ENCODE measurements at regions not wholly inside any gene's neighbourhood (a gene's known extent, or its start where the extent isn't known, plus 50 kb on each side); places are given as distances from the start of the nearest gene placed in this dataset.

DNA sequence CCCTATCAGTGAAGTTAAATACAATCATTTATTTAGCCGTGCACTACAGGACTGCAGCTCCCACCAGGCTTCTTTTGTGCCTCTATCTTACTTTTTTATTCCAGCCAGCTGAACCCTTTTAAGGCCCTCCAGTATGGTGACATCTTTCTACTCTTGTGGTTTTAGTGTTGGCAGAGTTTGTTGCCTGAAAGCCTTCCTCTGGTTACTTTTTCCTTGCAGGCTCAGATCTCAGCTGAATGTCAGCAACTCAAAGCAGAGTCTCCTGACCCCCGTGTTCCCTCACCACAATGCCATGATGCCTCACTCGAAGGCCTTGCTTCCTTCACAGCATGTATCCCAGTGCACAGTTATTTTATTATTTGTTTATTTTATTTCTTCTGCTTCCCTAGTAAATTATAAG is 818.9 kb upstream of the LCORL start:
- 71 to 78% (median 73%) methylated on average over 3 of the region's 3 CpGs for WGBS, 5 donors
- intact Hi-C loops (cut with DNase I; ENCODE audit: low total_unique reads) = no loop called here
- Histone ChIP-seq H3K27ac (no peak overlapping the region), H3K9me3 (peaks cover 0 to 19% (median 14%) of the 10 kb centered on the region in 8 donors), H3K4me3 (no peak overlapping the region), H3K4me1 (no peaks in the 10 kb centered on the region), H3K36me3 (no peaks in the 10 kb centered on the region), H3K27me3 (replicated peaks in 1 of 7) (no peaks in the 10 kb centered on the region)
- no peak for DNase-seq
- TF ChIP-seq POLR2A (IDR thresholded peaks at IDR 0.05) = no peak
- no peak for TF ChIP-seq CTCF (IDR thresholded peaks at IDR 0.05 in 8 of 11, conservative IDR thresholded peaks at IDR 0.05 in 3 of 11)
- TF ChIP-seq POLR2AphosphoS5 (IDR thresholded peaks at IDR 0.05) = no peak

DNA sequence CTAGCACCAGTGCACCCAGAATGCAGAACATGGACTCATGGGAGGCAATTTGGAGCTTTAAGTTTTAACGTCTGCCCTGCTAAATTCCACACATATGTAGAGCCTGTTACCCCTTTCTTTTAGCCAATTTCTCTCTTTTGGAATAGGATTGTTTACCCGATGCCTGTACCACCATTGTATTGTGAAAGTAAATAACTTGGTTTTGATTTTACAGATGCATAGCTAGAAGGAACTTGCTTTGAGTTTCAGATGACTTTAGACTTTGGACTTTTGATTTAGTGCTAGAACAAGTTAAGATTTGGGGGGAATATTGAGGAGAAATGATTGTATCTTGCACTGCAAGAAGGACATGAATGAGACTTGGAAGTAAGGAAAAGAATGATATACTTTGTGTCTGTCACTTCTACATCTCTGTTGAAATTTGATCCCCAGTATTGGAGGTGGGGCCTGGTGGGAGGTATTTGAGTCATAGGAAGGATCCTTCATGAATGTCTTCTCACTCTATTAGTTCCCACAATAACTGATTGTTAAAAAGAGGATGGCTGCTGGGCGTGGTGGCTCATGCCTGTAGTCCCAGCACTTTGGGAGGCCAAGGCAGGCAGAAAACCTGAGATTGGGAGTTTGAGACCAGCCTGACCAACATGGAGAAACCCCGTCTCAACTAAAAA is 794.8 kb upstream of the LCORL start:
- intact Hi-C loops (cut with DNase I; ENCODE audit: low total_unique reads) = no loop called here
- H3K4me3 ChIP-seq = no peak overlapping the region
- TF ChIP-seq POLR2AphosphoS5 (IDR thresholded peaks at IDR 0.05) (no peak), CTCF (IDR thresholded peaks at IDR 0.05 in 8 of 11, conservative IDR thresholded peaks at IDR 0.05 in 3 of 11) (no peak), POLR2A (IDR thresholded peaks at IDR 0.05) (no peak)
- DNase-seq = no peak
- no peak overlapping the region for H3K27ac ChIP-seq
- H3K27me3 ChIP-seq (replicated peaks in 1 of 7) = no peaks in the 10 kb centered on the region
- H3K4me1 ChIP-seq = no peaks in the 10 kb centered on the region
- H3K36me3 ChIP-seq = no peaks in the 10 kb centered on the region
- WGBS, 5 donors = 84 to 94% (median 88%) methylated on average over 4 of the region's 4 CpGs
- no peaks in the 10 kb centered on the region for H3K9me3 ChIP-seq

DNA sequence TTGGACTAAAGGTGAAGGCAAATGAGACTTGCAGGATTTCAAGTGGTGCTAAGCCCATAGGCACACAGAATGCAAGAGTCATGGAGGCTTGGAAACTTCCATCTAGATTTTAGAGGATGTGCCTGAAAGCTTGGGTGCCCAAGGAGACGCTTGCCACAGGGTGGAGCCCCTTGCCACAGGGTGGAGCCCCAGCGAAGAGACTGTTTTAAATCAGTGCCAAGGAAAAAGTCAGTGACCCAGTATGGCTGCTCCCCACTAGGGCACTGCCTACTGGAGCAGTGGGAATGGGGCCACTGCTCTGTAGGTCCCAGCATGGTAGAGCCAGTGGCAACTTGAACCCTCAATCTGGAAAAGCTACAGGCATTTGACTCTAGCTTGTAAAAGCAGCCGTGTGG is 794.2 kb upstream of the LCORL start:
- TF ChIP-seq CTCF (IDR thresholded peaks at IDR 0.05 in 8 of 11, conservative IDR thresholded peaks at IDR 0.05 in 3 of 11) (no peak), POLR2AphosphoS5 (IDR thresholded peaks at IDR 0.05) (no peak), POLR2A (IDR thresholded peaks at IDR 0.05) (no peak)
- Histone ChIP-seq H3K4me1 (no peaks in the 10 kb centered on the region), H3K9me3 (no peaks in the 10 kb centered on the region), H3K27me3 (replicated peaks in 1 of 7) (no peaks in the 10 kb centered on the region), H3K4me3 (no peak overlapping the region), H3K27ac (no peak overlapping the region), H3K36me3 (no peaks in the 10 kb centered on the region)
- intact Hi-C loops (cut with DNase I; ENCODE audit: low total_unique reads) = no loop called here
- 67 to 84% (median 81%) methylated on average over 3 of the region's 3 CpGs for WGBS, 5 donors
- DNase-seq = no peak

DNA sequence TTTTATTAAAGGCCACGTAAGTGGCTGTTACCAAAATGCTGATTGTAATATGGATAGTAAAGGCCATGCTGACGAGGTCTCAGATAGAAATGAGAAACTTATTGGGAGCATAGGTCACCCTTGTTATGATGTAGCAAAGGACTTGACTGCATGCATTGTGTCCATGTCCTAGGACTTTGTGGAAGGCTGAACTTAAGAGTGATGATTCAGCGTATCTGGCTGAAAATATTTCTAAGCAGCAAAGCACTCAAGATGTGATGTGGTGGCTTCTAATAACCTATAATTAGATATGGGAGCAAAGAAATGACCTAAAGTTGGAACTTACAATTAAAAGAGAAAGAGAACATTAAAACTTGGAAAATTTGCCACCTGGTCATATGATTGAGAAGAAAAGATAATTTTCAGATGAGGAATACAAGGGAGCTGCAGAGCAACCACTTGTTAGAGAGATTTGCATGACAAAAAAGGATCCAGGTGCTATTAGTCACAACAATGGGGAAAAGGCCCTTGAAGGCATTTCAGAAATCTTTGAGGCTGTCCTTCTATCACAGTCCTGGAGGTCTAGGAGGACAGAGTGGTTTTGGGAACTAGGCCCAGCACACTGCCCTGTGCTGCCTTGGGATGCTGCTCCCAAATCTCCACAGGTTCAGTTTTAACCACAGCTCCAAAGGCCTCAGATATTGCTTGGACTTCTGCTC is 793.7 kb upstream of the LCORL start:
- Histone ChIP-seq H3K4me1 (no peaks in the 10 kb centered on the region), H3K36me3 (no peaks in the 10 kb centered on the region), H3K4me3 (no peak overlapping the region), H3K9me3 (no peaks in the 10 kb centered on the region), H3K27me3 (replicated peaks in 1 of 7) (no peaks in the 10 kb centered on the region), H3K27ac (no peak overlapping the region)
- no peak for DNase-seq
- WGBS, 5 donors = 53 to 85% (median 76%) methylated on average over 2 to 3 of the region's 3 CpGs
- intact Hi-C loops (cut with DNase I; ENCODE audit: low total_unique reads) = no loop called here
- TF ChIP-seq CTCF (IDR thresholded peaks at IDR 0.05 in 8 of 11, conservative IDR thresholded peaks at IDR 0.05 in 3 of 11) = no peak
- no peak for TF ChIP-seq POLR2A (IDR thresholded peaks at IDR 0.05)
- no peak for TF ChIP-seq POLR2AphosphoS5 (IDR thresholded peaks at IDR 0.05)
